Gastroesophageal sphincter (tissue), 4 donors: ENCODE measurements at regions not wholly inside any gene's neighbourhood (a gene's known extent, or its start where the extent isn't known, plus 50 kb on each side); places are given as distances from the start of the nearest gene placed in this dataset.
A peak's percentile ranks its signal among the peaks of the same experiment; 100 is the strongest.

ENCODE experiments used
- ATAC-seq: fragments of 150-250 bp; one replicate; pipeline ENCODE4 v1.9.1; 2016; ENCODE audit warnings: mild to moderate bottlenecking, moderate library complexity
- H3K27ac ChIP-seq, 4 donors: fragments of 200-600 bp; sonication (generic) in 3 of 4; 1 replicate in 3 of 4; 2 replicates in 1 of 4; pipeline ENCODE4 v1.5.1; 2016 to 2019
- H3K27me3 ChIP-seq: fragments of 200-600 bp; sonication (generic); one replicate; pipeline ENCODE4 v1.5.1; 2019
- H3K36me3 ChIP-seq, 2 donors: fragments of 200-600 bp; sonication (generic); one replicate each; pipeline ENCODE4 v1.5.1; 2019; ENCODE audit warnings: control low read depth in 1 of 2
- H3K4me1 ChIP-seq, 3 donors: fragments of 200-600 bp; sonication (generic); 1 replicate in 2 of 3; 2 replicates in 1 of 3; pipeline ENCODE4 v1.5.1; 2016 to 2019; ENCODE audit warnings: control low read depth in 2 of 3
- H3K4me3 ChIP-seq, 2 donors: fragments of 200-600 bp; sonication (generic); one replicate each; pipeline ENCODE4 v1.5.1; 2019; ENCODE audit warnings: mild to moderate bottlenecking in 1 of 2, moderate library complexity in 1 of 2
- H3K9me3 ChIP-seq, 3 donors: fragments of 200-600 bp; sonication (generic); one replicate each; pipeline ENCODE4 v1.5.1; 2017 to 2019; ENCODE audit warnings: control low read depth in 2 of 3
- EP300 ChIP-seq: sonication (generic); formaldehyde crosslinking; IDR thresholded peaks from one replicate; pipeline ENCODE4 v1.6.1; 2017; ENCODE audit warnings: antibody characterized with exemption, mild to moderate bottlenecking
- POLR2A ChIP-seq, 2 donors: fragments of 450-650 bp; IDR thresholded peaks; one replicate each; pipeline ENCODE4 v1.6.1; 2017; ENCODE audit warnings: antibody characterized with exemption in 2 of 2, mild to moderate bottlenecking in 2 of 2, moderate library complexity in 1 of 2
- POLR2AphosphoS5 ChIP-seq: sonication (generic); formaldehyde crosslinking; IDR thresholded peaks from one replicate; pipeline ENCODE4 v1.6.1; 2017; ENCODE audit warnings: antibody characterized with exemption
- WGBS, 2 donors: methylation state at CpG; one replicate each; pipeline ENCODE4 v1.1.5; 2018; ENCODE audit warnings: low coverage in 1 of 2; 5-methylcytosine and 5-hydroxymethylcytosine counted together
- TF ChIP-seq, protein P1 (sequence below), 4 experiments: fragments of 200-600 bp in 2 of 4; fragments of 450-650 bp in 2 of 4; sonication (generic) in 1 of 4; IDR thresholded peaks; one replicate each; pipeline ENCODE4 v1.5.1; 2017 to 2019; ENCODE audit warnings: antibody characterized with exemption in 4 of 4, mild to moderate bottlenecking in 2 of 4, moderate library complexity in 2 of 4

DNA sequence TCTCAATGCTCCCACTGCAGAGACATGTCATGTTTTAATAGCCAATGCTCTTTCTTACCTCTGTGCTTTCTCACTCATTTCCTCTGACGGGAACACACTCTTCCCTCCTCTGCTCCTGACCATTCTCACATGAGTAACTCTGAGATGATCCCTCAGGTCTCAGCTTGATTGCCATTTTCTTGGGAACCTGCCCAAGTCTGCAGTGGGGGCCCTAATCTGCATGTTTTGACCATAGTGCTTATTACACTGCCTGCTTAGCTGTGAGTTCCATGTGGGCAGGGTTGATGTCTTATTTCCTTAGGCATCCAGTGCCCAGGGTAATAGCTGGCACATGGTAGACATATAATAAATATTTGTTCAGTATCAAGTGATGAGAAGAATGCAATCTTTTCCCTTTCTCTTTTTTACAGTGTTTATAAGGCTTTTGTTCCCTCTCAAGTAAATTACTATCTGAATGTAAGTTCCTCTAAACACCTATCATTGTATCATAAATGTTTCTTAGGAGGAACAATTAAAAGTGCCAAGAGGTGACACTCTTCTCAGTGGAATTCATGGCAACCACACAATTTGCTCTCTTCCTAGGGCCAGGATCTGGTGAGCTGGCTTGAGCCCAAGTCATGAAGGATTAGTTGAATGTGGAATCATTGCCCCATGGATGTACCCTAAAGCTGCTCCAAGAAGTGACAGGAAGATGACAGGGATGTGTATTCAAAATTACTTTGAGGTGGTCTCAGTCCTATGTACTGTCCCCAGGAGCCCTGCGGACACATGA, 485.4 kb upstream of the USP24 start:
- Histone ChIP-seq H3K4me3 (no peak overlapping the region), H3K27me3 (no peaks in the 10 kb centered on the region), H3K9me3 (no peaks in the 10 kb centered on the region), H3K36me3 (no peaks in the 10 kb centered on the region), H3K4me1 (peaks cover 3 to 35% (median 7%) of the 10 kb centered on the region in 3 donors), H3K27ac (peak overlapping the region in 1 of 4 donors; percentile 51)
- 0 to 67% methylated on average over 1 to 2 of the region's 2 CpGs for WGBS, 2 donors
- ATAC-seq = no peak
- TF ChIP-seq, protein P1, sequence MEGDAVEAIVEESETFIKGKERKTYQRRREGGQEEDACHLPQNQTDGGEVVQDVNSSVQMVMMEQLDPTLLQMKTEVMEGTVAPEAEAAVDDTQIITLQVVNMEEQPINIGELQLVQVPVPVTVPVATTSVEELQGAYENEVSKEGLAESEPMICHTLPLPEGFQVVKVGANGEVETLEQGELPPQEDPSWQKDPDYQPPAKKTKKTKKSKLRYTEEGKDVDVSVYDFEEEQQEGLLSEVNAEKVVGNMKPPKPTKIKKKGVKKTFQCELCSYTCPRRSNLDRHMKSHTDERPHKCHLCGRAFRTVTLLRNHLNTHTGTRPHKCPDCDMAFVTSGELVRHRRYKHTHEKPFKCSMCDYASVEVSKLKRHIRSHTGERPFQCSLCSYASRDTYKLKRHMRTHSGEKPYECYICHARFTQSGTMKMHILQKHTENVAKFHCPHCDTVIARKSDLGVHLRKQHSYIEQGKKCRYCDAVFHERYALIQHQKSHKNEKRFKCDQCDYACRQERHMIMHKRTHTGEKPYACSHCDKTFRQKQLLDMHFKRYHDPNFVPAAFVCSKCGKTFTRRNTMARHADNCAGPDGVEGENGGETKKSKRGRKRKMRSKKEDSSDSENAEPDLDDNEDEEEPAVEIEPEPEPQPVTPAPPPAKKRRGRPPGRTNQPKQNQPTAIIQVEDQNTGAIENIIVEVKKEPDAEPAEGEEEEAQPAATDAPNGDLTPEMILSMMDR (IDR thresholded peaks at IDR 0.05) = no peak
- no peak for TF ChIP-seq EP300
- TF ChIP-seq POLR2A (IDR thresholded peaks at IDR 0.05) = no peak
- TF ChIP-seq POLR2AphosphoS5 = no peak

DNA sequence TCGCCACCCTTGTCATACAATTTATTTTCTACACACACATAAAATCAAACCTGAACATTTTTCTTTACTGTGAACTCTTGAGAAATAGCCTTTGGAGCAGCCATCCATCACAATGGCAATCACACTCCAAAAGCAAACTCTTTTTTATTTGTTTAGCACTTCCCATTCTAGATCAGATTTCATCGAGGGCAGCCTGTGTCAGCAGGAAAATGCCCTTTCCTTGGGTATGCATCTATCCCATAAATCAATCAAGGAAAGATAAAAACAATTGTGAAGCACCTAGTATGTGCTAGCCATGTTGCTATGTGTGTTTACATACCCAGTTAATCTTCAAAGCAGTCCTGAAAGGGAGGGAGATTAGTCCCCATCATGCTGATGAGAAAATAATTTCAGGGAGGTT, 484.1 kb upstream of the USP24 start:
- no peak for ATAC-seq
- Histone ChIP-seq H3K9me3 (no peaks in the 10 kb centered on the region), H3K36me3 (no peaks in the 10 kb centered on the region), H3K27me3 (no peaks in the 10 kb centered on the region), H3K27ac (no peak overlapping the region), H3K4me1 (peaks cover 3 to 44% (median 12%) of the 10 kb centered on the region in 3 donors), H3K4me3 (no peak overlapping the region)
- WGBS, 2 donors = 95% methylated on average over 2 of the region's 2 CpGs; no CpG with 5 or more reads in 1 of the 2 donors
- TF ChIP-seq POLR2A (IDR thresholded peaks at IDR 0.05) (no peak), EP300 (no peak), POLR2AphosphoS5 (no peak)
- TF ChIP-seq, protein P1 (IDR thresholded peaks at IDR 0.05) = no peak

DNA sequence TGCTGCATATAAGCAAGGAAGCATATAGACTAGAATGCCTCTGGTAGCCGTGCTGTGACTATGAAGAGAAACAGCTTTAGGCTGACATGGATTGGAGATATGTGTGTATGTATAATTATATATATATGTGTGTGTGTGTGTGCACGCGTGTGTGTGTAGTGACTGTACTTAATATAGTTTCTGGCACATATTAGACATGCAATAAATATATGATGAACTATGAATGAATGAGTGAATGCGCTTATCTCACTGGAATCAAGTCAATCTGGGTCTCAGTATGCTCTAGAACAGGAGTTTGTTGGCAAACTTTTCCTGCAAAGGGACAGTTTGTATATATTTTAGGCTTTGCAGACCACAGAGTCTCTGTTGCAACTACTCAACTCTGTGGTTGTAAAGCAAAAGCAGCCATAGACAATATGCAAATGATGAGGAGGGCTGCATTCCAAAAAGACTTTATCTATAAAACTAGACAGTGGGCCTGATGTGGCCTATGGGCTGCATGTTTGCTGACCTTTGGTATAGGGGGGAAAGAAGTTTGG, 482.9 kb upstream of the USP24 start:
- Histone ChIP-seq H3K4me3 (no peak overlapping the region), H3K27ac (no peak overlapping the region), H3K36me3 (no peaks in the 10 kb centered on the region), H3K9me3 (no peaks in the 10 kb centered on the region), H3K27me3 (no peaks in the 10 kb centered on the region), H3K4me1 (peaks cover 3 to 34% (median 5%) of the 10 kb centered on the region in 3 donors)
- no peak for TF ChIP-seq EP300
- TF ChIP-seq, protein P1 (IDR thresholded peaks at IDR 0.05) = no peak
- no peak for TF ChIP-seq POLR2AphosphoS5
- no peak for TF ChIP-seq POLR2A (IDR thresholded peaks at IDR 0.05)
- 71 to 80% methylated on average over 3 to 4 of the region's 4 CpGs for WGBS, 2 donors
- ATAC-seq = no peak

DNA sequence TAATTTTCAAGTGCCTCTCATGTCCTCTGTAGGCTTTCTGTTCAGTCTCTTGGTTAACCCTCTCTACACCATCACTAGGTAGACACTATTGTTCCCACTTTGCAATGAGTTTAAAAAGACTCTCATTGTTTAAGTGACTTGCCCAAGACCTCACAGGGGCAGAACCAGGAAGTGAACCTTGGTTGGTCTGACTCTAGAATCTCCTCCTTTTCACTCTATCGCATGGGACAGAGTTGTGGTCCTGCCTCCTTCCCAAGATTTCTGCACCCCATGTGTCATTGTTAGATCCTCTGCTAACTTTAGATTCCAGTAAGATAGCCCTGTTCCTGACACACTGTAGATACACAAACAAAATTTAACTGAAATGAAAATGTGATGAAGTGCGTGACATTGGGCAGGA, 481.7 kb upstream of the USP24 start:
- Histone ChIP-seq H3K9me3 (no peaks in the 10 kb centered on the region), H3K27ac (peak overlapping the region in 3 of 4 donors; percentile 1 to 48 (median 30)), H3K4me1 (peaks cover 3 to 33% (median 5%) of the 10 kb centered on the region in 3 donors), H3K4me3 (no peak overlapping the region), H3K36me3 (no peaks in the 10 kb centered on the region), H3K27me3 (no peaks in the 10 kb centered on the region)
- TF ChIP-seq POLR2AphosphoS5 = no peak
- TF ChIP-seq, protein P1 (IDR thresholded peaks at IDR 0.05) = no peak
- TF ChIP-seq EP300 = no peak
- no peak for TF ChIP-seq POLR2A (IDR thresholded peaks at IDR 0.05)
- WGBS, 2 donors = 100% methylated on average over 2 of the region's 2 CpGs
- no peak for ATAC-seq
